ENCODE measurements at regions not wholly inside any gene's neighbourhood (a gene's known extent, or its start where the extent isn't known, plus 50 kb on each side); places are given as distances from the start of the nearest gene placed in this dataset.
A peak's percentile ranks its signal among the peaks of the same experiment; 100 is the strongest.

GRCh38 chr3:14265246-14265962 is 86.8 kb downstream of the LSM3 start:
- Histone ChIP-seq H4K91ac (replicated peaks; ENCODE audit: insufficient read length, low read length) (peak overlapping the region; percentile 20), H3K79me2 (ENCODE audit: control insufficient read depth in 1 of 2, insufficient read depth in 2 of 2, low read length in 2 of 2) (no peaks in the 10 kb centered on the region), H2BK120ac (replicated peaks; ENCODE audit: low read depth, low read length) (no peak overlapping the region), H3K18ac (ENCODE audit: extremely low read depth, low read length) (no peak overlapping the region), H3K4me3 (ENCODE audit: extremely low read depth in 1 of 4, insufficient read depth in 2 of 4, low read depth in 3 of 4, low read length in 4 of 4) (no peak overlapping the region), H3K27me3 (replicated peaks in 1 of 4; ENCODE audit: control insufficient read depth in 3 of 4, extremely low read depth in 1 of 4, insufficient read depth in 3 of 4, low read length in 3 of 4) (0 out of 7 replicates have a peak, but pooled peaks cover 0 to 3% (median 0%) of the 10 kb centered on the region in 4 experiments), H2BK5ac (ENCODE audit: low read depth, low read length) (no peak overlapping the region), H4K20me1 (replicated peaks in 1 of 2; ENCODE audit: control insufficient read depth in 1 of 2, insufficient read depth in 2 of 2, low read length in 2 of 2) (no peaks in the 10 kb centered on the region), H3K9me3 (ENCODE audit: insufficient read depth in 2 of 2, low read depth in 1 of 2, low read length in 1 of 2) (no peaks in the 10 kb centered on the region; a peak in 1 of 4 replicates), H3K56ac (replicated peaks; ENCODE audit: insufficient read length, low read depth, low read length) (no peak overlapping the region), H3K79me1 (ENCODE audit: low read depth, low read length) (no peaks in the 10 kb centered on the region), H3K4me1 (replicated peaks in 1 of 4; ENCODE audit: control insufficient read depth in 3 of 4, insufficient read depth in 4 of 4, low read length in 3 of 4) (no peaks in the 10 kb centered on the region), H3K36me3 (ENCODE audit: control insufficient read depth in 2 of 4, insufficient read depth in 4 of 4, low read length in 3 of 4) (no peaks in the 10 kb centered on the region), H4K8ac (ENCODE audit: extremely low read depth, insufficient read depth, low read length) (no peak overlapping the region), H4K5ac (ENCODE audit: insufficient read length, low read depth, low read length) (no peak overlapping the region), H3K23ac (ENCODE audit: insufficient read length) (no peak overlapping the region), H3K23me2 (ENCODE audit: low read depth, low read length) (no peaks in the 10 kb centered on the region), H3K27ac (ENCODE audit: low read depth, low read length) (no peak overlapping the region), H3K4ac (replicated peaks; ENCODE audit: insufficient read length, low read depth, low read length) (no peak overlapping the region), H2BK15ac (ENCODE audit: low read length) (no peak overlapping the region; the same call in 1 of the 2 replicates), H2BK12ac (ENCODE audit: low read depth, low read length) (peak overlapping the region; percentile 82; the same call in 1 of the 2 replicates), H3K9ac (replicated peaks in 1 of 4; ENCODE audit: extremely low read depth in 1 of 4, low read depth in 3 of 4, low read length in 3 of 4) (no peak overlapping the region), H2AK5ac (ENCODE audit: low read depth, low read length) (no peak overlapping the region), H3K4me2 (ENCODE audit: insufficient read depth in 1 of 2, low read depth in 2 of 2, low read length in 2 of 2) (no peak overlapping the region), H2AFZ (ENCODE audit: low read length) (no peak overlapping the region), H3K14ac (ENCODE audit: insufficient read length) (no peak overlapping the region), H2BK20ac (ENCODE audit: low read length) (peak overlapping the region; percentile 2; the same call in 1 of the 2 replicates)
- WGBS, 2 experiments (ENCODE audit: extremely low coverage in 1 of 2, insufficient coverage in 1 of 2, insufficient read length in 1 of 2, insufficient replicate concordance in 2 of 2, low coverage in 1 of 2, low lambda C conversion rate in 2 of 2, missing lambda C conversion rate in 1 of 2) = 94% methylated on average over 11 of the region's 11 CpGs; no CpG with 5 or more reads in 1 of the 2 experiments
- ChIA-PET POLR2A (ENCODE audit: partially characterized antibody) (interaction anchor here (1.0 kb wide), 1 partner anchor 11 kb away, joined by 3 read pairs; no protein-coding TSS in a partner anchor), CTCF (ENCODE audit: partially characterized antibody) (interaction anchor here (0.6 to 4.6 kb wide), 9 partner anchors 12 to 284 kb away, joined by 3 to 23 read pairs (median 4); no protein-coding TSS in a partner anchor)
- FAIRE-seq = no peak
- no peak for DNase-seq (ENCODE audit: low read depth in 1 of 2, low spot score in 2 of 2)
- no peak for TF ChIP-seq USF2 (IDR thresholded peaks at IDR 0.05; ENCODE audit: low read length)
- no peak for TF ChIP-seq TBP (IDR thresholded peaks at IDR 0.05; ENCODE audit: low read depth, low read length)
- no peak for TF ChIP-seq RBBP5 (IDR thresholded peaks at IDR 0.05; ENCODE audit: borderline replicate concordance, low read depth, low read length)
- TF ChIP-seq SIX5 (IDR thresholded peaks at IDR 0.05; ENCODE audit: low read depth, low read length) = no peak
- no peak for TF ChIP-seq TCF12 (IDR thresholded peaks at IDR 0.05; ENCODE audit: low read depth, low read length)
- no peak for TF ChIP-seq SP2 (IDR thresholded peaks at IDR 0.05; ENCODE audit: low read length)
- TF ChIP-seq EP300 (IDR thresholded peaks at IDR 0.05; ENCODE audit: borderline replicate concordance in 1 of 2, low read depth in 2 of 2, low read length in 2 of 2) = no peak

Data from H1 (cell line).